Activated CD4-positive, alpha-beta T cell treated with anti-CD3 and anti-CD28 coated beads, Interleukin-2, amount 10 ng/mL, durations not matched to agents 24 days and 14 days (primary cell): ENCODE measurements at regions not wholly inside any gene's neighbourhood (a gene's known extent, or its start where the extent isn't known, plus 50 kb on each side); places are given as distances from the start of the nearest gene placed in this dataset.

ENCODE experiments used
- DNase-seq: peaks from one replicate; pipeline ENCODE4 v3.0.0; 2022
- H3K27ac Mint-ChIP-seq: one replicate; pipeline ENCODE4 v1.8.0; 2022; ENCODE audit warnings: mild to moderate bottlenecking, mixed read lengths
- H3K27me3 Mint-ChIP-seq: one replicate; pipeline ENCODE4 v1.8.0; 2022; ENCODE audit warnings: mixed read lengths
- H3K36me3 Mint-ChIP-seq: one replicate; pipeline ENCODE4 v1.8.0; 2022; ENCODE audit warnings: low read depth, mild to moderate bottlenecking, mixed read lengths
- H3K4me1 Mint-ChIP-seq: one replicate; pipeline ENCODE4 v1.8.0; 2021; ENCODE audit warnings: mixed read lengths
- H3K4me3 Mint-ChIP-seq: one replicate; pipeline ENCODE4 v1.8.0; 2022; ENCODE audit warnings: mild to moderate bottlenecking, moderate library complexity, mixed read lengths
- H3K9me3 Mint-ChIP-seq: one replicate; pipeline ENCODE4 v1.8.0; 2021; ENCODE audit warnings: mixed read lengths
- intact Hi-C: fragments of 100-400 bp; cut with micrococcal nuclease; formaldehyde crosslinking; loops from one replicate; pipeline ENCODE4 v1.15.1; 2023

- intact Hi-C loops = no loop called here
- no peaks in the 10 kb centered on the region for H3K27me3 Mint-ChIP-seq
These were observed 138.0 kb upstream of the NOVA1 start for GRCh38 chr14:26735811-26736210.

GRCh38 chr14:26738571-26738970 lies 140.7 kb upstream of the NOVA1 start:
- Mint-ChIP-seq H3K4me1 (no peaks in the 10 kb centered on the region), H3K9me3 (peaks cover 7% of the 10 kb centered on the region), H3K4me3 (no peak overlapping the region), H3K27ac (no peak overlapping the region), H3K27me3 (no peaks in the 10 kb centered on the region), H3K36me3 (no peaks in the 10 kb centered on the region)
- intact Hi-C loops = no loop called here
- no peak for DNase-seq

More at GRCh38 chr14:26735811-26736210, 138.0 kb upstream of the NOVA1 start:
- Mint-ChIP-seq H3K4me3 (no peak overlapping the region), H3K36me3 (no peaks in the 10 kb centered on the region), H3K4me1 (no peaks in the 10 kb centered on the region), H3K27ac (no peak overlapping the region), H3K9me3 (peaks cover 3% of the 10 kb centered on the region)
- no peak for DNase-seq

- Mint-ChIP-seq H3K36me3 (no peaks in the 10 kb centered on the region), H3K4me3 (no peak overlapping the region), H3K27me3 (no peaks in the 10 kb centered on the region), H3K27ac (no peak overlapping the region), H3K4me1 (no peaks in the 10 kb centered on the region), H3K9me3 (peaks cover 4% of the 10 kb centered on the region)
- DNase-seq = no peak
- intact Hi-C loops = no loop called here
These were observed 143.9 kb upstream of the NOVA1 start for GRCh38 chr14:26741711-26742212.

- DNase-seq = no peak
- H3K36me3 Mint-ChIP-seq = no peaks in the 10 kb centered on the region
- H3K4me1 Mint-ChIP-seq = no peaks in the 10 kb centered on the region
- H3K9me3 Mint-ChIP-seq = peaks cover 4% of the 10 kb centered on the region
- no peaks in the 10 kb centered on the region for H3K27me3 Mint-ChIP-seq
- intact Hi-C loops = no loop called here
- H3K4me3 Mint-ChIP-seq = no peak overlapping the region
- no peak overlapping the region for H3K27ac Mint-ChIP-seq
These were observed 145.5 kb upstream of the NOVA1 start for GRCh38 chr14:26743284-26743683.

GRCh38 chr14:26744903-26745302 lies 147.1 kb upstream of the NOVA1 start:
- H3K36me3 Mint-ChIP-seq = no peaks in the 10 kb centered on the region
- no peaks in the 10 kb centered on the region for H3K4me1 Mint-ChIP-seq
- no peaks in the 10 kb centered on the region for H3K27me3 Mint-ChIP-seq
- H3K27ac Mint-ChIP-seq = no peak overlapping the region
- H3K9me3 Mint-ChIP-seq = peaks cover 4% of the 10 kb centered on the region
- no peak overlapping the region for H3K4me3 Mint-ChIP-seq
- no peak for DNase-seq
- intact Hi-C loops = no loop called here

- peaks cover 14% of the 10 kb centered on the region for H3K9me3 Mint-ChIP-seq
- DNase-seq = no peak
- H3K27ac Mint-ChIP-seq = no peak overlapping the region
- no peaks in the 10 kb centered on the region for H3K4me1 Mint-ChIP-seq
- no peaks in the 10 kb centered on the region for H3K27me3 Mint-ChIP-seq
- H3K4me3 Mint-ChIP-seq = no peak overlapping the region
- no peaks in the 10 kb centered on the region for H3K36me3 Mint-ChIP-seq
- intact Hi-C loops = no loop called here
These were observed 163.7 kb upstream of the NOVA1 start for GRCh38 chr14:26761532-26761931.

GRCh38 chr14:26765301-26765700 lies 167.5 kb upstream of the NOVA1 start:
- H3K4me1 Mint-ChIP-seq = no peaks in the 10 kb centered on the region
- H3K4me3 Mint-ChIP-seq = no peak overlapping the region
- no peaks in the 10 kb centered on the region for H3K27me3 Mint-ChIP-seq
- no peak for DNase-seq
- H3K36me3 Mint-ChIP-seq = no peaks in the 10 kb centered on the region
- peaks cover 5% of the 10 kb centered on the region for H3K9me3 Mint-ChIP-seq
- intact Hi-C loops = no loop called here
- no peak overlapping the region for H3K27ac Mint-ChIP-seq

GRCh38 chr14:26765768-26766520 lies 168.1 kb upstream of the NOVA1 start:
- intact Hi-C loops = no loop called here
- Mint-ChIP-seq H3K9me3 (peaks cover 5% of the 10 kb centered on the region), H3K4me1 (no peaks in the 10 kb centered on the region), H3K27me3 (no peaks in the 10 kb centered on the region), H3K4me3 (no peak overlapping the region), H3K36me3 (no peaks in the 10 kb centered on the region), H3K27ac (no peak overlapping the region)
- no peak for DNase-seq

GRCh38 chr14:26766726-26767125 lies 168.9 kb upstream of the NOVA1 start:
- Mint-ChIP-seq H3K9me3 (peaks cover 5% of the 10 kb centered on the region), H3K4me3 (no peak overlapping the region), H3K4me1 (no peaks in the 10 kb centered on the region), H3K36me3 (no peaks in the 10 kb centered on the region), H3K27ac (no peak overlapping the region), H3K27me3 (no peaks in the 10 kb centered on the region)
- intact Hi-C loops = no loop called here
- no peak for DNase-seq

GRCh38 chr14:26773906-26774593 lies 176.2 kb upstream of the NOVA1 start:
- Mint-ChIP-seq H3K9me3 (peaks cover 6% of the 10 kb centered on the region), H3K4me1 (no peaks in the 10 kb centered on the region), H3K27ac (no peak overlapping the region), H3K27me3 (no peaks in the 10 kb centered on the region), H3K36me3 (no peaks in the 10 kb centered on the region), H3K4me3 (no peak overlapping the region)
- intact Hi-C loops = no loop called here
- no peak for DNase-seq

- no peak overlapping the region for H3K27ac Mint-ChIP-seq
- no peaks in the 10 kb centered on the region for H3K27me3 Mint-ChIP-seq
- H3K4me1 Mint-ChIP-seq = no peaks in the 10 kb centered on the region
- no peaks in the 10 kb centered on the region for H3K36me3 Mint-ChIP-seq
- DNase-seq = no peak
- H3K9me3 Mint-ChIP-seq = peaks cover 6% of the 10 kb centered on the region
- H3K4me3 Mint-ChIP-seq = no peak overlapping the region
- intact Hi-C loops = no loop called here
These were observed 178.1 kb upstream of the NOVA1 start for GRCh38 chr14:26775765-26776563.

- H3K4me1 Mint-ChIP-seq = no peaks in the 10 kb centered on the region
- no peaks in the 10 kb centered on the region for H3K27me3 Mint-ChIP-seq
- intact Hi-C loops = no loop called here
- no peak overlapping the region for H3K27ac Mint-ChIP-seq
- H3K36me3 Mint-ChIP-seq = no peaks in the 10 kb centered on the region
- no peak overlapping the region for H3K4me3 Mint-ChIP-seq
- no peak for DNase-seq
- peaks cover 14% of the 10 kb centered on the region for H3K9me3 Mint-ChIP-seq
These were observed 193.4 kb upstream of the NOVA1 start for GRCh38 chr14:26791117-26791806.

- Mint-ChIP-seq H3K36me3 (no peaks in the 10 kb centered on the region), H3K4me3 (no peak overlapping the region), H3K4me1 (no peaks in the 10 kb centered on the region), H3K27ac (no peak overlapping the region), H3K27me3 (no peaks in the 10 kb centered on the region), H3K9me3 (peaks cover 4% of the 10 kb centered on the region)
- intact Hi-C loops = no loop called here
- DNase-seq = no peak
These were observed 196.9 kb upstream of the NOVA1 start for GRCh38 chr14:26794731-26795130.
